NCI-H524 treated with DMSO at 0.1 percent for 48 hours (cell line): ENCODE measurements at regions not wholly inside any gene's neighbourhood (a gene's known extent, or its start where the extent isn't known, plus 50 kb on each side); places are given as distances from the start of the nearest gene placed in this dataset.
A peak's percentile ranks its signal among the peaks of the same experiment; 100 is the strongest.

Experiments
- DNase-seq: peaks from one replicate; lab custom pipeline; 2025; lab: John Stamatoyannopoulos, UW

DNA sequence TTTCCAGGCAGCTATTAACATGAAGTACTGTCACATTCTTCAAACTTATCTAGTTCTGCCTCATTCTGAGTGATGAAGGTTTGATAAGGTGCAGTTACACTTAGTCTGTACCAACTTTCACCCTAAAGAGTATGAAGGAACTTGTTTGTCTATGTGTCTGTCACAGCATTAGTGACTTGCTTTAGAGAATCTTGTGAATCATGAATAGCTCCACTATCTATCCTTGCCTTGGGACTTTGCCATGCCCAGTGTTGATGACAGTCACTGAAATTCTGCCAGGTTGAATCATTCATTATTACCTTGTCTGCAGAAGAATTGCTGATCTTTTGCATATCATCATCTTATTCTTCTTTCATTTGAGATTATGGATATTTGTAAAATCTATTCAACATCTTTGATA lies 50.9 kb upstream of the A1CF start:
- DNase-seq = no peak

DNA sequence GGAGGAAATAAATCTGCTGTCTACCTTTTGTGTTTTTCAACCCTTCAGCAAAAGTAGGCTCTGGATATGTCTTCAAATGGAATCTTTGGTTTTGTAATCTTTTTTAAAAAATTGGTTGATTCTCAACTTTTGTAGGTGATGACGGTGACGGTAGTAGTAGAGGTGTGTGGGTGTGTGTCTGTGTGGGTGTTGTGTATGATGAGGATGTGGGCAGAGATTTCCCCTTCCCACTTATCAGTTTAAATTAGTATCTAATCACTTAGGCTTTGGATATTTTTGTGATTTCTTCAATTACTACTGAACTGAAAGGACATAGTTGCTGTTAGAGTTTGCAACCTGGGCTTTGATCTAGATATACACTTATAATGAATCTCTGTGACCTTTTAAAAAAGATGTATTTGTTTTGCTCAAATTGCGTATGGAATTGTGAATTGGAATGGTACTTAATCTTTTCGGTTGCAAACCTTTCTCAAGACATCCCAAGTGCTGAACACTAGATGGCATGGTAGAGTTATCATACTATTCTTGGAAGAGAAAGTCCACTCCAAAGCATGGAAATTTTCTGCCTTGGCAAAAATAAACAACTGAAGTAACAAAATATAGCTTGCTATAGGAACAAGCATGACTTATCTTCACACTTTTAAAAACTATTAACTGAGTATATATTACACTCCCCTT lies 51.9 kb upstream of the A1CF start:
- no peak for DNase-seq

DNA sequence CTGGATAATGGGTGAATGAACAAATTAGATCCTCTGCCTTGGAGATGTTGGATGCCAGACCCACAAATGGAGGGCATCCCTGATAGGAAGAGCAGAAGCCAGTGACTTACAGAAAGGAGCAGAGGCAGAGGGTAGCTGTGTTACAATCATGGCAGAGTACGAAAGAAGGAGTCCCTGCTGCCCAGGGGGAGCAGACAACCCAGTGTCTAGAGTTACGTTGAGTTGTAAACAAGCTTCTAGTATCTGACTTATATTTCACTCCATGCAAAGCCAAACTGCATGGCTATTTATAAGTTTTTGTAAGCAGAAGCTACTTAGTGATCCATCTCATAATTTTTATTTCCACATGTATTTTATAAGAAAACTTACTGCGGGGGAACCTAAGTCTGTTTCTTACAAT lies 56.2 kb upstream of the A1CF start:
- DNase-seq = no peak

DNA sequence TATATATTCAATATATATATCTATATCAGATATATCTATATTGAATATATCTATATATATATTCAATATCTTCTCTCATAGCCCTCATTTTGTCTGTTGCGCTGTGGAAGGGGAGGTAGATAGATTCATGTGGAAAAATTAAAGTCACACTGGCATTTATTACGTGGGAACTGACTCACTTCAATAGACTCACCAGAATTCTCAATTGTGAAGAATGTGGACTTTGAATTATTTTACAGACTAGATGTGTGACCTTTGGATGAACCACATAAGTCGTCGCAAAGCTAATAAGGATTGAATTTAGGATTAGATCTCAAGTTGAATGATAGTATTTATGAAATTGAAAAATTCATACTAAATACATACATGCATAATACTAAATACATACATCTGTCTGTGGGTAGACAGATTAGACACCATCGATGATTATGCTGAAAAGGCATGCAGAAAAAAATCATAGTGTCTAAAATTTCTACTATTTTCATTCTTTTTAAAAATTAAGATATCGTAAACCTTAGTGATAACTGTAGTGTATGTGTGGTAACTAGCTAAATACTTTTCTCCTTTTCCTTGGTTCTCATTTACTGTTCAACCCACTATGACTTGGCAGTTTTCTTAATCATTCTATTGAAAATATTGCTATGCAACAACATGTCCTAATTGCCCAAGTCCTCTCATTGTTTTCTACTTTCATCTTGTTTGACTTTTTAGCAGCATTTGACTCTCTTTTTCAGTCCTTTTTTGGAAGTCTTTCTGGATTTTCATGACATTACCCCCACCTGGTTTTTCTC lies 61.8 kb upstream of the A1CF start:
- no peak for DNase-seq

DNA sequence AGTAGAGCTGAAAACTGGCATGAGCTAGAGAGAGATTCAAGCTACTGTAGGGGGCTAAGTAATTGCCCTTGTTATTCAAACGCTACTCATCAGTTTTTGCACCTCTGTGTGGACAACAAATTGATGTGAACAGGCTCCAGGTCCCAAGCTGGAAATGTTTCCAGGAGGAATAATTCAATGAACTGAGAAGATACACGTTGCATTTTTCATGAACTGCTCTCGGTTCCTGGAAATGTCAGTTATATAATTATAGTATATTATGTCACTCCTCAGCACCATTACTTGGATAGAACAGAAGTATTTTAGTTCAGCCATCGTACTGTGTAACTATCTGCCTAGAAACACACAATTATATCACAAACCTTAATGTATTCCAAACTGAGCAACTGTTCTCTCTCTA lies 65.9 kb upstream of the A1CF start:
- DNase-seq = no peak

DNA sequence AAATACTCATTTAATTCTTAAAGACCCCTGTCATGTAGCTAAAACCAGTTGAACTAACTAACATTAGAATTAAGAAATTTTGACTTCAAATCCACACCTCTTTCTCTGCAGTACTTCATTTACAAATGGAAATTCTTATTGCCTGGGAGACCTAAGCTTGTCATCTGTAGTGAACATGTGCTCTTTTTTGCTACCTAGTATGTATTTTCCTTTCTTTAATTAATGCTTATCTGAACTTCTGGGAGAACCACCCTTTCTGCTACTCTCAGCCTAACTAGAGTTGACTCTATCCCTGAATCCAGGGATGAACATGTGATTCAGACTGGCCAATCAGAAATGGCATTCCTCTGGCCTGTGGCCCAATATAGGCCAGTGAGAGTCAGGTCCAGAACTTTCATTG lies 75.9 kb upstream of the A1CF start:
- DNase-seq = no peak

DNA sequence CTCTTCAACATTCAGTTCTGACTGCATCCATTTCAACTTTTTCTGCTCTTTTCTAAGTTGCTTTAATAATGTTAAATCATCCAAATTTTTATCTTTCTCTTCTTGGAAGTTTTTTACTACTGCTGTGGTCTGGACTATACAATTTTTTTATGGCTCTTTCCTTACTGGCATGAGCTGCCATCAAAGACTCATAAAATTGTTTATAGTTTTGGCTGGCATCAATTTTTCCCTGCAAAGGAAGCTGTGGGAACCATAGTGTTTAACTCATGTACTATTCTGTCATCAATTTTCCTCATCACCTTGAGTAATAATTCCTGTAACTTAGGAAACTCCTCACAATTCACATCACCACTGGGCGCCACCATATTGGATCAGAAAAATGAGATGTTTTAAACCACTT lies 77.6 kb upstream of the A1CF start:
- no peak for DNase-seq

DNA sequence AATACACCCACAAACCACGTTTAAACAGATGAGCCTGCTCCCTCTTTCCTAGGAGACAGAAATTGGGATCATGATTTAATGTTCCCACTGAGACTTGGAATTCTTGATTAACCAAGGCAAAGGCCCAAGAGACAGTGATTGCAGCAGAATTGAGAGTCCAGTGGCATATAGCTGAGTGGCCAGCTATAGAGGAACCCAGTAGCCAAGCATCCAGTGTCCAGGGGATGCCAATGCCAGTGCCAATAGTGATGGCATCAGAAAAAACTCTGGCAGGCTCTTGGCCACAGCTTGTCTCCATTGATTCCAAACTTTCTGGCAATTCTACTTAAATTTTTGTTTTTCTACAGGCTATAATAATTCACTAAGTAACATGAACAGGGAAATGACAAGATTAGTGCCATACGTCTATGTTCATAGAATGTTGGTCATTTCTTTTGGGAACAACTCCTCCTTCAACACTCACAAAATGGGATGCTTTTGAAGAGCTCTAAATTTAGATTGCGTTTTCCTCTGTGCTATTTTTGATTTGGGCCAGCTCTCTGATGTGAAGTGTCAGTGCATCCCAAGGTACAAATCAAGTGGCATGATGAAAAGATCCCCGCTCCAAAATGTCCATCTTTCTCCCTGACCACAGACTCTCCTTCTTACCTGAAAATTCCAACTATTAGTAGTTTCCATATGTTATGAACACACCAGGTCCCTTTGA lies 83.1 kb upstream of the A1CF start:
- DNase-seq = no peak

DNA sequence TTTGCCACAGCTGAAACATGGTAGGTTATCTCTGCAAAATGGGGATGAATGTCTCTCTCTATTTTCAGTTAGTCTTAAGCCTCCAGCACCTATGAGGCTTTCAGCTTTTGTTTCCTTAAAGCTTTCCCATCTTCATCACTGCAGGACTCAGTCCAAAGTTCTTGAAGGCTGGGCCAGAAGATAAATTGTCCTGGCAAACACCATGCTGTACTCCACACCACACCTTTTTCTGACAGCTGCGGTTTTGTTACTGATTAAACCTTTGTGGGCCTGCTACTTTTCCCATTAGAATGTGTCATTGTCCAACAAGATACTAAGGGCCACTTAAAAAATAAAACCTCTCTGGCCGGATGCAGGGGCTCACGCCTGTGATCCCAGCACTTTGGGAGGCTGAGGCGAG lies 87.2 kb upstream of the A1CF start:
- DNase-seq = no peak

DNA sequence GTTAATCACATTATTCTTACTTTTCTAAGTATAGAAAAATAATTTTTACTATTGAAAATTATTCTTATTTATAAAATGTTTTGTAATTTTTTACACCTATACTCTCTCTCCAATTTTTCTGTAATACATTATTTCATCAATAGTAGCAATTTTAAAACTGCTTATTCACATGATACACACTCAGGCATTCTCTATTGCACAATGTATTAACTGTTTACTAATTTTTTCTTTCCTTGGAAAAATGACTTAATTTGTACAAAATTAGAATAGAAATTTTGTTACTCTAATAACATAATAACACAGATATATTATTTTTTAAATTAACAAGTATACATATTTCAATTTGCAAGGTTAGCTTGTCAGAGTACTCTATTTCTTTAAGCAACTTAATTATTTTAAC lies 92.9 kb upstream of the PRKG1 start:
- no peak for DNase-seq

DNA sequence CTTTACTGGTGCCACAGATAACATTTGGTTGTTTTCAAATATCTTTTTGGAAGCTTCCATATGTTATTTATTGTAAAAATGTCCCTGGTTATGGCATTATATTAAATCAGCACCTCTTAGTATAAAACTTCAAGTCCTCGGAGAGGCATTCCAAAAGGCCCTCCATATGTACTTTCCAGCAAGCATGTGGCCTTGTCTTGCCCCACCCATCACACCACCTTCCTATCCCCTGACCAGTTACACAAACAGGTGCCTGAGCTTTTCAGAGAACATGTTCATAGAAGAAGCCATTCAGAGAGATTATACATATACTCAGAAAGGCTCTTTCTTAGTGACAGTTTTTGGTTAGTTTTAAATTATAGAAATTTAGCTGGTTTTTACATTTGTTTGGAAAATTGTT lies 92.4 kb upstream of the PRKG1 start:
- DNase-seq = no peak

DNA sequence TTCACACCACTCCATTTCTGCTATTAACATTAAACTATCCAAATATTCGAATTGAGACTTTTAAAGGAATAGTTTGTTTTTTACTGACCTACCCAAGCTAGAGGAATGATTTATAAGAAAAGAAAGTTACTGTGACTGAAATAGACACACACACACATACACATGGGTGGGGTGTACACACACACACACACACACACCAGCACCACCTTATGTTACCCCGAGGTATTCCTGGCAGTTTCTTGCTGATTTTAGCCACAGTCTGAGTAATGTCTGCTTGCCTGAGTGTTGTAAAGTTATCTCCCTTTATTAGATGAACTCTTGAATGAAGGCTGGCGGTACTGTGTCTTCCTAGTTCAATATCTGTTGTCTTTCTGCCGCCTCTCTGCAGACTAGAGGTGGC lies 91.3 kb upstream of the PRKG1 start:
- DNase-seq = peak; percentile 18

DNA sequence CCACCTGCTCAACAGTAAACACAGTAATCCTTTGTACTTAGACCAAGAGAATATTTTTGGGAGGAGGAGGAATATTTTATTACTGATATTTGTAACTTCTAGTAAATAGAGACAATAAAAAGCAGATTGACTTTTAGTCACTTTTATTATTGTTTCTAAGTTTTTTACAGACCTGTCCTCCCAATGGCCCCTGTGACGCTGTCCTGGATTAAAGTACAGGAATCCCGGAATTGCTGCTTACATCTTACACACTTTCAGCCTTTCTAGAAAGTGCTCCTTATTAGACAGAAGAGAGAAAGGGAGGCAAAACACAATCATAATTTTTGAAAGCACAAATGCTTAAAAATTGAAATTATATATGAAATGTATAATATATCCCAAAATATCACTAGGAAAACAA lies 86.4 kb upstream of the PRKG1 start:
- no peak for DNase-seq

DNA sequence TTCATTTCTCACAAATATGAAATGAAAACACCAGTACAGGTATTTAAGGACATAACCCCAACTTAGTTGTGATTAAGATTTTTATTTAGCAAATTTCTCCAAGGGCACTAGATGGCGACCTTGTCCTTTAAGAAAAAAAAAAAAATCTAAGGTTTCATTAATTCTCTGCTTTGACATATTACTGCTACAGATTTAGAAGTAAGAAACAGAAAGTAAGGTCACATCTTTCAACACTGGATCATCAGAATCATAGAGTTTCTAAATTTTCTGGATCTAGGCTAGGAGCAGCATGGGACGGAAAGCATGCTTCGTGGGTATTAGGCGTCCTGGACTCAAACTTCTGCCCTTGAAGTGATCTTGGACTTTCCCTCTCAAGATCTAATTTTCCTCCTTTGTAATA lies 85.5 kb upstream of the PRKG1 start:
- DNase-seq = no peak

DNA sequence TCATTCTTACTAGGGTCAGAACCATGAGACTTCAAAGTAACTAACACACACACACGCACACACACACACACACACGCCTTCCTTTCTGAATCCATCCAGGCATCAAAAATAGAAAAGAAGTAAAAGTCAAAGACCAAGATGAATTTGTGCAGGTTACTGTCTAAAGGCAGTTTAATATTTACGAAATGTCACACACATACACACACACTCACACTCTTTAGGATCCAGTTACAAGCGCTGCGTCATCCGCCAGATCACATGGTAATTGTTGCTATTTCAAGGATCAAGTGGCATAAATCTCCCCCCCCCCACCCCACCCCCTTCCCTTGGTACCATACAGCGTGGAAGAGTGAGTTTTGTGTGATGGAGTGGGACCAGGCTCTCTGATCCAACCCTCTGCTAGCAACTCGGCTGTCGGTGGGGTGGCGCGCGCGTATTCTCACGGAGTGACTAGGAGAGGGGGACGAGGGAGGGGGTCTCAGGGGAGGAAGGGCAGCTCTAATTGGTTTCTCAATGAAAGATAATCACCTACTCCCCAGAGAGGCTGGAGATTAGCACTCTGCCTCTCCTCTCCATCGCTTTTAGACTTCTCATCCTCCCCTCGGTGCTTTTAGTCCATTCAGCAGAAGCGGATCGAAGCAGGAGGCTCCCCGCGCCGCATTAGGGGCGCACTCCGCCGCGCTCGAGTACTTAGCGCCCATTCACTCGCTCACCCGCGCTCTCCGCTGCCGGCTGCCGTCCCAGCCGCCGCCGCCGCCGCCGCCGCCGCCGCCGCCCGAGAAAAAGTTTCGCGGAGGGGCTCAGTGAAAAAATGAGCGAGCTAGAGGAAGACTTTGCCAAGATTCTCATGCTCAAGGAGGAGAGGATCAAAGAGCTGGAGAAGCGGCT lies 83.5 kb upstream of the PRKG1 start:
- peak; percentile 22 for DNase-seq

DNA sequence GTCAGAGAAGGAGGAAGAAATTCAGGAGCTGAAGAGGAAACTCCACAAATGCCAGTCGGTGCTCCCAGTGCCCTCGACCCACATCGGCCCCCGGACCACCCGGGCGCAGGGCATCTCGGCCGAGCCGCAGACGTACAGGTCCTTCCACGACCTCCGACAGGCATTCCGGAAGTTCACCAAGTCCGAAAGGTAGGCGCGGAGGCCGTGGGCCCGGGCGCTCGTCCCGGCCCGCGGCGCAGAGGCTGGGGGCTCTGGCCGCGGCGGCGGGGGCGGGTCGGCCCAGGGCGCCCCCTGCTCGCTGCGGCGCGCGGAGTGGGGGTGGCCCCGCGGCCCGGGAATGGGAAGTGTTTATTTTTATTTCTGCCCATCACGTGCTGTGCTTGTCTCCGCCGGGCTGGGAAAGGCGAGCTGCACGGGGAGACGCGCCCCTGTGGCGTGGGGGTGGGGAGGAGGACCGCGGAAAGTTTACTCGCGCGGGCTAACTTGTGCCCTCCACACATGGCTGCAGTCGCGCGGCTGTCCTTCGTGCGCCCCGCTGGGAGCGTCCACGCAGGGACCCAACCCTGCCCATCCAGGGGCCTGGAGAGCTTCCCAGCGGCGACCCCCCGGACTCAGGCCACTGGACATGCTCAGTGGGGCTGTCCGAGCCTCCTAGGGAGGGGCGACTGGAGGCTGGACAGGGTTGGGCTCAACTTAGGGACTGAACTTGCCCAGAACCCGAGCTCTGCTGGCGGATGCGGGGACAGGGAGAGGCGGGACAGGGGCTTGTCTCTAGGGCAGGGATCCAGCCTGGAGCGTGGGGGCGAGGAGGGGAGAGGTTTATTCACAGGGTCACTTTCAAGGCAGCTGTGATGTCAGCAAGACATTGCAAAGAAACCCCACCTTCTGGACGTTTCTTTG lies 82.6 kb upstream of the PRKG1 start:
- no peak for DNase-seq

DNA sequence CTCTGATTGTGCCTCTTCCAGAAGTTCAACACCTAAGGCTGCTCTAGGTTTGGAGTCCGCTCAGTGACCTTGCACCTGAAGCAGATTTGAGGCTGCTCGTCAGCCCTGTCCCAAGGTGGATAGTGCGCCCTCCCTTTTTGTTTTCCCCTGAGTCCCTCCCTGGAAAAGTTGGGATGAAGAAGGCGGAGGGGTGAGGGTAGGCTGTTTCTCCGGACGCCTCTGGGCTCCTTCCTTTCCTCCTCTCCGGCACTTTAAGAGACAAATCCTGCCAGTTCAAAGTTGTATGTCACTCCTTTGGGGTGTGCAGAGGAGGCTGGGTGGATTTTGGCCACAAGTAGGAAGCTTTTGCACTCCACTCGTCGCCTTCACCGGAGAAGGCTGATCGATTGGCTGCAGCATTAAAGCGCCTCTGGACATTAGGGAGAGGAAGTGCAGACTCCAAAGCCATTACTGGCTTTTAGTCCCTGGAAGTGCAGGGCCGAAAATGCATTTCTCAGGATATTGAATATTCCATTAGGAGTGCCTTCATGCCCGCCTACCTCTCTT lies 81.9 kb upstream of the PRKG1 start:
- no peak for DNase-seq

DNA sequence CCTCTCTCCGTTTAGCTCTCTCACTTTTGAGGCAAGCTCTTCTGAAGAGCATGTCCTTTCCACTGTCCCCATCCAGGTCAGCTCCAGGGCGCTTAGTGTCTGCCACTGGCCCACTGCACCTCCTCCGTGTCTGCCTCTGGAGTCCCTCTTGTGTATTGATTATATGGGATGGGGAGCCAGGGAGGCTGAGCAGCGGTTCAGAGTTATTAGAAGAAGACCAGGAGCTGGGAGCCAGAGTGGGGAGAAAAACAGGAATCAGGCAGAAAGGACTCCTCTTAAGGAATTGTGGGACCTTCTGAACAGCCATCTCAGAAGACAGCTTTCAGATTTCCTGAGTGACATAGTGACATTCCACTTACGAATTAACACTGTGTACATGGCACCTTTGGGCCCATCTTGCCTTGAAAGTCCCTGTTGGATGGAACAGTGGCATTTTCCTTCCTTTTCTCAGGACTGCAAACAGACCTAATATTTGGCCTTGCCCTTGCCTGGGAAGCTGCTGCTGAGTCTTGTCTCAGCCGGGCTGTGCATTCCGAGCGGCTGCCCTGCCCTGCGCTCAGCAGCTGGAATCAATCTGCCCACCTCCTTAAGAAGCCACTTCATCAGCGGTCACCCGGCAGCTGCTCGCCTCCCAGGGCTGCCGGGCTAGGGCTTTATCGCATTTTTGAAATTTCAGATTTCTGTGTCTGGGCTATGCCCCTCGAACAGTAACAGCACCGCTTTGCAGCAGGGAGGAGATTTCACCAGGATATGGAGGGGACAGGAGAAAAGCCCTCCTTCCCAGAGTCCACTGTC lies 81.1 kb upstream of the PRKG1 start:
- DNase-seq = peak; percentile 1

DNA sequence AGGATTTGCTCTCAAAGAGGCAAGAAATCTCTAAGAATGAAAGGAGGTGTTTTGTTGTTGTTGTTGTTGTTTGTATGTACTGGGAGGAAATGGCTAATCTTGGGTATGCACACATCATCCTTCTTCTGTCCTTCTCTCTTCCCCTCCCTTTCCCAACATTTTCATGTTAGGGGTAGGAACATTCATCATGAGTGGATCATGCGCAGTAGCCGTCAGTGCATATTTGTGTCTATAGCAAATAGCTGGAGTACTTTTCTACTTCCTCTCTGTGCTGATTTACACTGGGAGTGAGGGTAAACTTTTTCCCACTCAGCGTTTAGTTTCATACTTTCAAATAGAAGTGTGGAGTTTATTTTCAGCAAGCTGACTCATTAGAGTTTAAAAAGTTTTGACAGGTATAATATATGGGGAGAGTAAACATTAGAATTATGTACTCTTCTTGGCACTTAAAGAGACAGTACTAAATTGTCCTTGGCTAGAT lies 80.5 kb upstream of the PRKG1 start:
- DNase-seq = no peak

DNA sequence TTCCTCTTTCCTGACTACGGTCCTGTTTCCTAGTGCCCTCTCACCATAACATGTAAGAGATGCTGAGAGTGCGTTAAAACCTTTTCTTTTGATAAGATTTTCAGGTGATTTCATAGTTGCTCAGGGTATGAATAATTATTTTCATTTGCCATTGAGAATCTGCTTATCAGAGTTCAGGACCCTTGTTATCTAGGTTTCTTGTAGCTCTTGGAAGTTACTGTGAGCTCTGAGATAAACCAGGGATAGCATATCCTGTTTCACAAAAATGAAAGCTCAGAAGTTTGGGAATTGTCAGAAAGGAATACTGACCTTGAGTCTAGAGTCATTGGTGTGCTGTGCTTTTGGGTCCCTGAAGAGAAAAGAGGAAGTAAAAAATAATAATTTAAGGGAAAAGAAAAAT lies 76.8 kb upstream of the PRKG1 start:
- DNase-seq = no peak
